ENCODE measurements at regions not wholly inside any gene's neighbourhood (a gene's known extent, or its start where the extent isn't known, plus 50 kb on each side); places are given as distances from the start of the nearest gene placed in this dataset.
A peak's percentile ranks its signal among the peaks of the same experiment; 100 is the strongest.

- DNase-seq (ENCODE audit: low spot score) = no peak
Observed at GRCh38 chr11:116294630-116295029, 478.2 kb downstream of the BUD13 start.

DNA sequence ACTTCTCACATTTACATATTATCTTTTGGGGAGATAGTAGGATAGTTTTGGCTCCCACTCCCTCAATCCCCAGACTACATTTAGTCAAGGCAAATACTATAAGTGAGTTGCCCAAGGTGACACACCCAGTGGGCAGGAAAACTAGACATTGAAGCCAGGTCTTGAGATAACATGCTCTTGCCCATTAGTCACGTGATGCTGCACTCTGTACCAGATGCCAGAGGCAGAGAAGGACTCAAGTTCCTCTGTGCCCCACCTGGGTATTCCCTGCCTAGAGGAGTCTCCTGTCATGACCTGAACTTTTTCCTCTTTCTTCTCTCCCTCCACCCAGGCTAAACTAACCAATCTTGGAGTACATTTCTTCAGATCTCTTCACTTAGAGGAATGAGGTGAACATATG, 484.9 kb downstream of the BUD13 start:
- no peak for DNase-seq (ENCODE audit: low spot score)

- DNase-seq (ENCODE audit: low spot score) = no peak
Observed at GRCh38 chr11:116285026-116285425, 487.8 kb downstream of the BUD13 start.

- no peak for DNase-seq (ENCODE audit: low spot score)
Observed at GRCh38 chr11:116283300-116283699, 489.5 kb downstream of the BUD13 start.

DNA sequence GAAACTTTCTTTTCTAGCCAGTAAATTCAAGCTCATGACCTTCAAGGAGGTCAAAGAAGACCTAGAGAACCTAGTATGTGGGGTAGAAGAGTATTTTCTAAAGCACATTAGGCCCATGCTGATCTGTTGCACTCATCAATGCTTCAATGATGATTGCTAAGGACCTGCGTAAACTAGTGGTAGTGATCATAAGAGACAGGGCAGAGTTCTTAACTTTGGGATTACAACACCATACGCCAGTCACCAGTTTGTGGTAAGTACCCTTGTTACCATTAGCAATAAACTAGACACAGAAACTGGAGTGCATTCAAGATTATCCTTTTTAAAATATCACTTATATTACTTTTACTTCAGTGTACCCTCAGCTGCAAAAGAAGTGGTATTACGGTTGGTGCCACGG, 490.3 kb downstream of the BUD13 start:
- DNase-seq (ENCODE audit: low spot score) = no peak

GRCh38 chr11:116281173-116282160, 491.3 kb downstream of the BUD13 start:
- DNase-seq (ENCODE audit: low spot score) = no peak

GRCh38 chr11:116279511-116279910, 493.3 kb downstream of the BUD13 start:
- no peak for DNase-seq (ENCODE audit: low spot score)

- no peak for DNase-seq (ENCODE audit: low spot score)
Observed at GRCh38 chr11:116278076-116278475, 494.7 kb downstream of the BUD13 start.

- peak; percentile 48 for DNase-seq (ENCODE audit: low spot score)
Observed at GRCh38 chr11:116276051-116277044, 496.4 kb downstream of the BUD13 start.

- no peak for DNase-seq (ENCODE audit: low spot score)
Observed at GRCh38 chr11:116275635-116276034, 497.2 kb downstream of the BUD13 start.

DNA sequence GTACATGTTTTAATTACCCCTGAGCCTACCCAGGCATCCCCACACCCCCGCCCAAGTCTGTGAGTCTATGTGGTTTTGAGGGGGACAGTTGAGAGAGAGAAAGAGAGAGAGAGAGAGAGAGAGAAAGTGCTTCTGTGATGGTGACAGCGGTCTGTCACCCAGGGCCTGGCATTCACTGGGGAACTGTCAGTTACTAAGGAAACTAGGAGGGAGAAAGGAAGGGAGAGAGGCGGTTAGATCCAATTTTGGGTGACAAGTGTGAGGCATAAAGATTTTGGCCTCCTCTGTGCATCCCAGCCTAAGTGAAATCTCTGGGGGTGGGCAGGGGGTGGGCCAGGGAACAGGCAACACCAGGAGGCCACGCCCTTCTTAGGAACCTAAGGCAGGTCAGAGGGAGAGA, 498.3 kb downstream of the BUD13 start:
- DNase-seq (ENCODE audit: low spot score) = no peak

- no peak for DNase-seq (ENCODE audit: low spot score)
Observed at GRCh38 chr11:116272181-116272789, 500.5 kb downstream of the BUD13 start.

DNA sequence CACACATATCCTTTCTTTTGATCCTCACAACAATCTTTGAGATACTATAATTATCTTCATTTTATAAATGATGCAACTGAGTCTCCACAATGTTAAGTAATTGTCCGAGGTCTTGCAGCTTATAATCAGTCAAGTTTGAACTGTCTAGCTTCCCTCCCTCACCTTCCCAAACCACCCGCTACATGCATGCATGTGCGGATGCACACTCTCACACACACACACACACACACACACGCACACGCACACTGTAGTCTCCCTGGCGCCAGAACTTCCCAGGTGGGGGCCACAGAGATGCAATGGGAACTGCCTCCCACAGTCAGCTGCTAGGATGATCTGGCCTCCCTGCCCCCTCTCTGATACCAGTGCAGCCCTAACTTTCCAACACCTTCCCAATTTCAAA, 501.3 kb downstream of the BUD13 start:
- DNase-seq (ENCODE audit: low spot score) = no peak

GRCh38 chr11:116267146-116267545, 505.6 kb downstream of the BUD13 start:
- no peak for DNase-seq (ENCODE audit: low spot score)

DNA sequence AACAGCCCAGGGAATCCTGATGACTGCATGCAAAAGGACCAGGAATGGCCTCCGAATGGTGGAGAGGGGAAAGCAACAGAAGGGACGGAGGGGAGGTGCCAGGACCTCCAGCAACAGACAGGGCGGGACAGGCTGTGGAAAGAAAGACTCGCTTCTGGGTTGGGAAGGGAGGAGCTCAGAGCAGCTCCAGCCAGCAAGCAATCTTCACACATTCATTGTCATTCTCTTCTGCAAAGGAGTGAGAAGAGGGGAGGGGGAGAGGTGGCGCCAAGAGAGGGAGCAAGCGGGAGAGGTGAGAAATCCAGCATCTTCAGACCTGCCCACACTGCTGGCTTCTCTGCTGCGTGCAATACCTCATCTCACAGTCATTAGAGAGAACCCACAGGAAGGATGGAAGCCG, 509.0 kb downstream of the BUD13 start:
- no peak for DNase-seq (ENCODE audit: low spot score)

DNA sequence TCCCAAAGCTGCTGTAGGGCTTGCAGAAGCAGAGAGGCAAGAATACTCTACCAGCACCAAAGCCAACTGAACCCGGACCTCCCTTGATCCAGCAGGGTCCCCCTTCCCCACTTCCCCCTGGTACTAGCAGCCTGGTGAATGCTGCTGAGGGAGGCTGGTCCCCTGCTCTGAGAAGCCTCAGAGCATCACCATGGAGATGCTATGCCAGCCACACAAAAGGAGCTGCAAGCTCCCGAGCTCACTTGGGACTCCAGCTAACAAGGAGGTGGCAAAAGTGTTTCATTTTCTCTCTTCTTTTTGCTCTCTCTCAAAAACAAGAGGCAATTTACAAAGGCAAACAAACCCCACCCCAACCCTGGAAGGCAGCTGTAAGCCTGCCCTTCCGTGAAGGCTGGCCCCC, 509.8 kb downstream of the BUD13 start:
- DNase-seq (ENCODE audit: low spot score) = no peak

DNA sequence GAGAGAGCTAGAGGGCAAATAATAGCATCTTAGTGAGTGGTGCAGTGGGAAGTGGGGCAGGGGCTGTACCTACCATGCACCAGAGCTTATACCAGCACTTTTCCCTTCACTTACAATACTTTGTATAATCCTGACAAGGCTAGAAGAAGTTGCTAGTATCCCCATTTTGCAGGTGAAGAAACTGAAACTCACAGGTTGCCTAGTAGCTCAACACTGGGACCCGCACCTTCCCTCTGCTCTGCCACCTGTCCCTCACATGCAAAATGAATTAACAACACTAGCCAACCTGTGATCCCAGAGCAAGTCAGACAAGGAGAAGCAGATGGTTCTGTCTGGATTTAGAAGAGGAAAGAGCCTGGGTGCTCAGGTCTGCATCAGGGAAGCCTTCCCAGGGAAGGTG, 510.4 kb downstream of the BUD13 start:
- no peak for DNase-seq (ENCODE audit: low spot score)

DNA sequence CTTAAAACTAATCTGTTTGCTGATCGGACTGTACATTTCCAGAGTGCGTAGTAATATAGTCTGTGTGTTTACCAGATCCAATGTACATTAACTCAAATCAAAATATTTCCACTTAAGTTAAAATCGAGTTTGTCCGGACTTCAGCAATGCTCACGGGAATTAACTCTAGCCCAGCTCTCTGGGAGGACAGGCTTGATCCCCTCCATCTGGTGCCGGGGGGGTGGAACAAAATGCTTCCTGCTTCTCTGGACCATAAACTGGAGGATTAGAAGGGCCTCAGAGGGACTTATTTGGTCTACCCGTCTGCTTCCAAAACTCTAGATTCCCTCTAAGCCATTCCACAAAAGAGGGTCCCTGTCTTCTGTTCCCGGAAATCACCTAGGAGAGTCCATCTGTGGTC, 511.2 kb downstream of the BUD13 start:
- no peak for DNase-seq (ENCODE audit: low spot score)

DNA sequence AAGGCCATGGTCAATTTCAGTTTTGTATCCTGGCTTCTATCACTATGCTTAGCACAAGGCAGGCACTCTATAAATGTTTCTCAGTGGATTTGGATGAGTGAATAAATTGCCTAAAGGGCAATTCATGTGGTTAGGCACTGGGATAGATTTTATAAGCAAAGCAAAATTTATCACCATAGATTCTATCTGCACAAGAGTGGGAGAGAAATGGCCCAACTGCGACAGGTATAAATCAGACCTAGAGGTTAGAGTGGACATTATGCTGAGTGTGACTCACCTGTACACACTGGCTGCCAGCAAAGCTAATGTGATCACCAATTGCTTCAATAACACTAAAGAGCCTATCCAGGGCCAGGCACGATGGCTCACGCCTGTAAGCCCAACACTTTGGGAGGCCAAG, 514.0 kb downstream of the BUD13 start:
- no peak for DNase-seq (ENCODE audit: low spot score)

- DNase-seq (ENCODE audit: low spot score) = no peak
Observed at GRCh38 chr11:116257883-116258282, 514.9 kb downstream of the BUD13 start.

DNA sequence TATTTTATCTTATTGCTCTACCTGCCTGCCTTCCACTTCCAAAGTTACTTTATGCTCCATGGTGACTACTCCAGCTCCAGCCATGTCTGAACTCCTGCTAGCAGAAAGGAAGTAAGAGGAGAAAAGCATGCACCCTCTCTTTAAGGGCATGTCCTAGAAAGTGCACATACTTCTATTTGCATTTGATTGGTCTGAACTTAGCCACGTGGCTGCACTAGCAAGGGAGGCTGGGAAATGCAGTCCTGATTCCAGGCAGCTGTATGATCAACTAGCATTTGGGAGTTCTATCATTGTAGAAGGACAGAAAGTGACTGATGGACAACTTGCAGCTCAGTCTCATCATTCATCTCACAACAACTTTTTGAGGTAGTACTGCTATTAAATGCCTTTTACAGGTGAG, 515.7 kb downstream of the BUD13 start:
- no peak for DNase-seq (ENCODE audit: low spot score)

- DNase-seq (ENCODE audit: low spot score) = no peak
Observed at GRCh38 chr11:116256215-116256614, 516.6 kb downstream of the BUD13 start.

All from GM03348 (cell line).